ENCODE measurements at regions not wholly inside any gene's neighbourhood (a gene's known extent, or its start where the extent isn't known, plus 50 kb on each side); places are given as distances from the start of the nearest gene placed in this dataset.
"Not testable (repeated sequence)": the region's sequence is repeated elsewhere in the genome, so short reads cannot be mapped to it uniquely, and the experiment has no call there.

DNA sequence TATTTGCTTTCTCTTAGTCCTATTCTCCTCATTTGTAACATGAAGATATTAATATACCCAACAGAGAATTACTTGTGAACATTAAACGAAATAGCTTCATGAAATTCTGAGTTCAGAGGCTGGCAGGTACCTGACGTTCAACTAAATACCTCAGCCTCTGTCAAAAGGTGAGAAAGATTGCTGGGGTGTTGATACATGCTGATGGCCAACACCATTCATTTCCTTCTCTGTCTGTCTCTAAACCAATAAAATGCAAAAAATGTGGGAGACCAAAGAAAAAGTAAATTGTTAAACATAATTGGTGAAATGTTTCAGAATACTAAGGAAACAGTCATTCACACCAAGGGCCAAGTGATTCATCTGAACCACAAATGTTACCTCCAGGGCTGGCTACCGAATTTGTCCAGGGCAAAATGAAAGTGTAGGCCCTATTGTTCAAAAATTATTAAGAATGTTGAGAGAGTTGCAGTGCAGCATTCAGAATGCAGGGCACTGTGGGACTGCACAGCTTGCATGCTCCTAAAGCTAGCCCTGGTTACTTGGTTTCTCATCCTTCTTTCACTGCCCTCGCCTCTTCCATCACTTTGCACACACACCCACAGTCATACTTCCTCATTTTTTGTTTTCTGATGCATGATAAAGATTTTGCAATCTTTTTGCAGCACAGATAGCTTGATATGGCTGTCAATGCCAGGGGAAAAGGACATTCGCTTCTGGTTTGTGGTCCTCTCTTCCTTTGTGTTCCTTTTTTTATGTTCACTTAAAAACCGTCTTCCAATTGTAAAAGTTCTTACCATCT is 414.3 kb upstream of the NR5A2 start:
- no peak for DNase-seq (ENCODE audit: low read depth in 3 of 3)

DNA sequence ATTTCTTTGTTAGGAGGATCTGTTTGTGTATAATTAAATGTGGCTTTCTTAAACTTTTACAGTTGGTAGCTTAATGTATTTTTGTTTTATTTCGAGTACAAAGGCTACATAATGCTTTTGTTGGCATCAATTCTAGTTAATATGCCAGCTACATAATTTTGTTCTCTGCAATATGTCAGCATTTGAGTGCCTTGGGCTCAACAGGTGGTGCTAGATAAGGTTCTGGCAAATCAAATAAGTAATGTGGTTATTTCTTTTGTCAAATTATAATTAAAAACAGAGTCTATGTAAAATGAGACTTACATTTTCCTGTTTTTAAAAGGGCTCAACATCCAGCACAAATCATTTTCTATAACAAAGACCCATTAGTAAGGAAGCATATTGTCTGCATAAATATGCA is 410.6 kb upstream of the NR5A2 start:
- no peak for DNase-seq (ENCODE audit: low read depth in 3 of 3)

DNA sequence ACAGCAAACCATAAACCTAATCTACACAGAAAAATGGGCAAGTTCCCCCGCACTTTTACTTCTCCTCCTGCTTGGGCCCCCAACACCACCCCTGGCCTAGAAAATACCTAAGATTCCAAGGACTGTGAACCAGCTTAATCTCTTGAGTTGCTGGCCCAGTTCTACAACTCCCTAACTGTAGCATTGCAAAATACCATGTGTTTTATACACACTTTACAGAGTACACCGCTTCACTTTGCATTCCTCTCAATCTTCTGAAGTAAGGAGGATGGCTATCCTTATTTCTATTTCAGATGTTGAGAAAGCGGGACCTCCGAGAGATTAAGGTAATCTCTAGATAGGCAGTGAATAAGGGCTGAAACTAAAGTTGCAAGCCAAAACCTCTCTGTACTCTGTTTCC is 408.3 kb upstream of the NR5A2 start:
- no peak for DNase-seq (ENCODE audit: low read depth in 3 of 3)

DNA sequence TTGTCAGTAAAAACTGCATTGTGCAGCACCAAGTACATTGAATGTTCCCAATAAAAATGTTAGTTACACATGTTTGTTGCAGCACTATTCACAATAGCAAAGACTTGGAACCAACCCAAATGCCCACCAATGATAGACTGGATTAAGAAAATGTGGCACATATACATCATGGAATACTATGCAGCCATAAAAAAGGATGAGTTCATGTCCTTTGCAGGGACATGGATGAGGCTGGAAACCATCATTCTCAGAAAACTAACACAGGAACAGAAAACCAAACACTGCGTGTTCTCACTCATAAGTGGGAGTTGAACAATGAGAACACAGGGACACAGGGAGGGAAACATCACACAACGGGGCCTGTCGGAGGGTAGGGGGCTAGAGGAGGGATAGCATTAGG is 401.3 kb upstream of the NR5A2 start:
- DNase-seq (ENCODE audit: low read depth in 3 of 3): not testable (repeated sequence)

DNA sequence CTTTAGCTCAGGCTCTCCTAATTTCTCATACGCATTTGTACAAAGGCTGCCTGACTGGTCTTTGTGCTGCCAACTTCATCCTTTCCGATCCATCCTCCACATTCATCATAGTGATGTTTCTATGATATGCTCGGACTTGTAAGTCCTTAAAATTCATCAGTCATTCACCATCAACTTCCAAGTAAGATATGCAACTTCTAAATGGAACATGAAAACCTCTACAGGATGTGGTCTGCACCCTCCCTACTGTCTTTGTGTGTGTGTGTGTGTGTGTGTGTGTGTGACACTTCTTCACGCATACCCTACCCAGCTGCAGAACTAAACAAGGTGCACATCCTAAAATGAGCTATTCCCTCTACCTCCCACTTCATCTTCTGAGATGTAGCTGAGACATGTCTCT is 397.9 kb upstream of the NR5A2 start:
- DNase-seq (ENCODE audit: low read depth in 3 of 3): no peak

DNA sequence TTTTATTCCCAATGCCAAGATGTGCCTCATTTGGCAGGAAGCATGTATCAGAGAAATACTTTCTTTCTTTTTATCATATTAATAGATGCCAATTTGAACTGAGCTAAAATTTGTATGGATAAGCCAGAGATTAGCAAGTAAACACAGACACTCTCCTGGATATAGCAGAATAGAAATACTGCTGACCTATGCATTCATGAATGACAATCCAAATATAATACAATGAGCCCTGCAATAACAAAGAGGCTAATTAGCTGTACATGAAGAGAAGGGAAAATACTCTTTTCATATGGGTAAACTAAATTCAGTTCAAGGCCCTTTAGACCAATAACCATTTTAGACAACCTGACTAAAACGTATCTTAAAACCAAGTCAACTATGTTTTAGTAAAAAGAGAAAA is 388.1 kb upstream of the NR5A2 start:
- DNase-seq (ENCODE audit: low read depth in 3 of 3): no peak

DNA sequence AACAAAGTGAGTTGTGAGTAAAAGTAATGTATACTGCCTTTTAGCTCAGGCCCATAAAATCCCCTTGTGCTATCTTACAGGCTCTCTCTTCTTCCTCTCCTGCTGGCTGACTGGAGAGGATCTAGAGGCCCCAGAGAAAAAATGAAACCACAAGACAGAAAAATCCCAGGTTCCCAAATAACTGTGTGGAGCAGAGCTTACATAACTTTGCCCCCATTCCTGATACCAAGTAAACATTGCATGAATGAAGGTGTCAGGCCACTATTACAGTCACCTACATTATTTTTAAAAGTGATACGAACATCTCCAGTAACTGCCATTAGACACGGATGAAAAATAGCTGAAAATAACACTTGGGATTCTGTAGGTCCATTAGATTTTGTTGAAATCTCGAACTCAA is 386.0 kb upstream of the NR5A2 start:
- no peak for DNase-seq (ENCODE audit: low read depth in 3 of 3)

DNA sequence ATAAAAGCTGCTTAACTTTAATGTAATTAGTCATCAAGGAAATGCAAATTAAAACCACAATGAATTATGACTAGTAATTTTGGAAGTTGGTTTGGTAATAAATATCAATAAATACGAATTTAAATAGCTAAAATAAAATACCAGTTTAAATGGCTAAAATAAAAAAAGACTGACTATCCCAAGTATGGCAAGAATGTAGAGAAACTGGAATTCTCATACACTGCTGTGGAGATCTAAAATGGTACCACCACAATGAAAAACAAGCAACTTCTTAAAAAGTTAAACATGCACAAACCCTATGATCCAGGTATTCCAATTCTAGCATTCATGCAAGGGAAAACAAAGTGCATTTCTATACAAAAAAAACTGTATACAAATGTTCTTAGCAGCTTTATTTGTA is 382.6 kb upstream of the NR5A2 start:
- no peak for DNase-seq (ENCODE audit: low read depth in 3 of 3)

DNA sequence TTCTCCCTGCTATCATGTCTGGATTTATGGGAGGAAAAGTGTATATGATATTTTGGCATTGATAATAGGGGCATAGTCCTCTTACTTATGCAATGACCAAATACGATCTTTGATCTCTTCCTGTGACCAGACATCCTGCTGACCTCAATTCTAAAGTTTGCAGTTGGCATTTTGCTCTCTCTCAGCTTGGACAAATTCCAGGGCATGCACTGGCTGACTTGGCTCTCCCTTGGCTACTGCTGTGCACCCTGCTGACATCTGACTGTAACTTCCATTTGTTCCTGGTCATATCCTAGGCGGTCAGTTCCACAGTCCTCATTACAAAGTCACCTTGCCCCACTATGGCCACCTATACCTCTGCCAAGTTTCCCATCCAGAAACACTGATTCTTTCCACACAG is 380.7 kb upstream of the NR5A2 start:
- no peak for DNase-seq (ENCODE audit: low read depth in 3 of 3)

DNA sequence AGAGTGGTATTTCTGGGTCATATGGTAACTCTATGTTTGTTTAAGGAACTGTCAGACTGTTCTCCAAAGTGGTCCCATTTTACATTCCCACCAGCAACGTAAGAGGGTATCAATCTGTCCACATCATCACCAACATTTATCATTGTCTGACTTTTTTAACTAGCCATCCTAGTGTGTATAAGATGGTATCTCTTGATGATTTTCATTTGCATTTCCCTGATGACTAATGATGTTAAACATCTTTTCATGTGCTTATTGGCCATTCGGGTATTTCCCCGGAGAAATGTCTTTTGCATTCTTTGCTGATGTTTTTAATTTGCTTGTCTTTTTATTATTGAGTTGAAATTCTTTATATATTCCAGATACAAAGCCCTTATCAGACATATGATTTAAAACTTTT is 370.1 kb upstream of the NR5A2 start:
- DNase-seq (ENCODE audit: low read depth in 3 of 3): no peak

DNA sequence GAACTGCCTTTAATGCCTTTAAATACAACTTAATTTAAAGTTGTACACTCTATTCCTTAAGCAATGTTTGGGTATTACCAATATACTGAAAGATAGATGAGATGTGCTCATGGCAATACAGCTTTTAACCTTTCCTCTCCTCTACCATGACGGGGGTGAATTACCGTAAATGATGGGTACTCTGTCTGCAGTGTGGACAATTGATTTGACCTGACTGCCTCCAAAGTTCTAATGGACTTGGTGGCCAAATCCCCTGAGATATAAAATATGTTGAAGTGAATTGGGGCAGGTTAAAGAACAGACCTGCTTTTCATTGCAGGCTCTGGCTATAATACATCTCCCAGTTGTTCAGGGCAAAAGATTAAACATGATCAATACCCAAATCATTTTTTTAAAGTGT is 367.4 kb upstream of the NR5A2 start:
- no peak for DNase-seq (ENCODE audit: low read depth in 3 of 3)

DNA sequence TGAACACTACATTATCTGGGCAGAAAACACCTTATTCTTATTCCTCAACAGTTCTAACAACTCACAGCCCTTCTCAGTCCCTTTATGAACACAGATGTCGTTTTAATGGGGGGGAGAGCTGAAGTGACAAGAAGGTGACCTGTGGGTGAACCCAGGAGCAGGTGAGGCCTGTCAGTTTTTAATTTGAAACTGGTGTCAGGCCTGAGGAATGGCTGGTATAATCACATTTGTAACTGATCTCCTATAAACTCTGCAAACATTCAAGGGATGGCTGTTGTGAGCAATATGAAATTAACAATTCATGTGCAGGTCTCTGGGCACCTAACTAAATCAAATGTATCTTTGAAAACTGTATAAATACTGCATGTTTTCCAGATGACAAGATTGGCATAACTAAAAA is 362.1 kb upstream of the NR5A2 start:
- no peak for DNase-seq (ENCODE audit: low read depth in 3 of 3)

DNA sequence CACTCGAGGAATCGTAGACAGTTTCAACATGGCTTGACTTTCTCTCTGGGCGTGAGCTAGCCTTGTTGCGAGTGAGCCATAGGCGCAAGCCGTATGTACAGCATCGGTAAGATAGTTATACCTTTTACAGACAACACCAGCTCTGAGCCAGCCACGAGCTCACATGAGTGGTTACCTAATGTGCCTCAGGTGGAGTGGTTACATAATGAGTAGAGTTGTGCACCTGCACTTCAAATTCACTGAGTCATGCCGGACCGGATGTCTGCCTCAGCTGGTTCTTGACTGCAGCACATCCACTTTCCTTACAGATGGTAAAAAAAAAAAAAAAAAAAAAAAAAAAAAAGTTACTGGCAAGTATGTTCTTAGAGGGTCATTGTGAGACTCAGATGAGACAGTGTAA is 360.4 kb upstream of the NR5A2 start:
- DNase-seq (ENCODE audit: low read depth in 3 of 3): no peak

DNA sequence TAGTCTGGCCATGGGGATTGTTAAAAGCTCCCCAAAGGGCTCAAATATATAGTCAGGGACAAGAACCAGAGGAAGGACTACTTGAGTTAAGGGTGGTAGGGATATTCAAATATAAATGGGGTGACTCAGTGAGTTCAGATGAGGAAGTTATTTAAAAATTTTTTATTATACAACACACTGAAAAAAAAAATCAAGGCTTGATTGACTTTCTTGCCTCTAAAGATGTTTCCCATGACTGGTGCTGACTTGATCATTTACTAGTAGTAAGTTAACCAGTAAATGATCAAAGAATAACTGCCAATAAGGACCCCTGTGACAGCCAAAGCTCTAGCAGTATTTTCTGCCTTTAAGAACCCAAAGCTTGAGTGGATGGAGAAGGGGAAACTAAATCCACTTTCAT is 357.6 kb upstream of the NR5A2 start:
- no peak for DNase-seq (ENCODE audit: low read depth in 3 of 3)

DNA sequence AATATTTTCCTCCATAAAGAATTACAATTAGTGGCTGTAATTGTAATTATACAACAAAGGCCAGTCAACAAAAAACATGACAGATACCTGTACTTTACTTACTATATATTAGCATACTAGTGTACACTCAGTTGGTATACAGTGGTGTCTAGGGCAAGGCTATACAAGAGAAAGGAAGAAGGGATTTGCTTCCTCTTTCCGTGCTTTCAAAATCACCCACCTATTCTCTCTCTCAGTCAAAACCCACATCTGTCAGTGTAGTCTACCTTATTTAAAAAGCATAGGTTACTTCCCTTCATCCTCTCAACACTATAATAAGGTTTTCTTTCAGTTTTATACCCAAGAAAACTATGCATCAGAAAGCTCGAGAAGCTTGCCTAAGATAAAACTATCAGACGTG is 355.8 kb upstream of the NR5A2 start:
- no peak for DNase-seq (ENCODE audit: low read depth in 3 of 3)

DNA sequence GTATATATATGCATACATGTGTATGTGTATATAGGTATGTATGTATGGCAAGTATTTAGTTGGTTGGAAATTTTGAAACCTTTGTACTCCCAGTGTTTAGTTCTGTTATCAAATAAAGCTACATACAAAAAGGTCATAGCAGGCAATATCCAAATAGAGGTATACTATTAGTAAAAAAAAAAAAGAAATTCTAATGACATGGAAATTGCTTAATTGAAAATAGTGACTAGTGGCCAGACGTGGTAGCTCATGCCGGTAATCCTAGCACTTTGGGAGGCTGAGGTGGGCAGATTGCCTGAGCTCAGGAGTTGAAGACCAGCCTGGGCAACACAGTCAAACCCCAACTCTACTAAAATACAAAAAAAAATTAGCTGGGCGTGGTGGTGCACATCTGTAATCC is 351.6 kb upstream of the NR5A2 start:
- DNase-seq (ENCODE audit: low read depth in 3 of 3): no peak

DNA sequence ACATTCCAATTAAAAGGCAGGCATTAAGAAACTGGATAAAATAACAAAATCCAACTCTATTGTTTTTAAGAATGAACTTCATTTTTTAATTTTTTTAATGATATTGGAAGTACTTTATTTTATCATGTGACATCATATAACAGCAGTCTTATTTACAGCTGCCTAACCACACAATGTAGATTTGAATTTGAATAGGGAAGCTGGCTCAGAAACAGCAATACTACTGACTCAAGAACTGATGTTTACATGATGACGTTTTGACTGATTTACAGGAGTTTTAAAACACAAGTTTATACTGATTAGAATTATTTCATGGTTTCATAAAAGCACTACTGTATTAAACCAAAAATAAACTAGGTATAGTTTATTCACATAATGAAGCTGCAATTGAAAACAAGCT is 348.7 kb upstream of the NR5A2 start:
- no peak for DNase-seq (ENCODE audit: low read depth in 3 of 3)

DNA sequence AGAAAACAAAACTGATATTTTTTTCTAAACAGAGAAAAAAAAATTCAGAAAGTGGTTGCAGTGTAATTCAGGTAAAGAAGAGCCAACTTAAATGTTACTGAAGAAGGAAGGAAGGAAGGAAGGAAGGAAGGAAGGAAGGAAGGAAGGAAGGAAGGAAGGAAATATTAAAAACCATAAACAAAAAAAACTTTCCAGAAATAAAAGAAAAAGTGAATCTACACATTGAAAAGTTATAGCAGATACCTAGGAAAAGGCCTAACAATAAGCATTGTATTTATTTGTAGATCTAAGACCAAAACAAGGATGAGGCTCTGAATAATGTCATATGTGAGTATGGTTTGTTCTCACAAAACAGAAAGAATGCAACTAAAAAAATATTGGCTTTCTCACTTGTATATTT is 345.4 kb upstream of the NR5A2 start:
- DNase-seq (ENCODE audit: low read depth in 3 of 3): no peak

DNA sequence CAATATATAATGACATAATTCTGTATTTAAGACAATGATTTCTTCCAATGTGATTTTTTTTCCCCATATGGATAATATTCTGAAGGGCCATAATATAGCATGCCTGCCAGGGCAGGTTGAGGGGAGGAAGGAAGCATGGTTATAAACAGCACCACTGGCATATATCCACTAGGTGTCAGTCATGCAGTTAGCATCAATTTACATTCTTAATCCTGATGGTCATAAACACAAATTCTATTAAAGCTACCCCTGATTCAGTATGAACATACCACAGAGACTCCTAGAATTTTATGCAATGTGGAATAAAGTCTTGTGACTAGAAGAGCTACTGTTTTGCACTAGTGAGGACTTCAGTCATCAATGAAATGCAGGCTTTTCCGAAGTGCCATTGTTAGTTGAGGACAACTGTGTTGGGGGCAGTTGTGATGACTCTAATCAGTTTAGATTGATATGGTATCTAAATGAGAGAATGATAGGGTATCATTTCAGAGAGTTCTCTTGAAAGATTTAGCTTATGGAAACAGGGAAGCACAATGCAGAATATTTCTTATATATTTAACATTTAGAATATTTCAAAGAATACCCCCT is 342.7 kb upstream of the NR5A2 start:
- no peak for DNase-seq (ENCODE audit: low read depth in 3 of 3)

DNA sequence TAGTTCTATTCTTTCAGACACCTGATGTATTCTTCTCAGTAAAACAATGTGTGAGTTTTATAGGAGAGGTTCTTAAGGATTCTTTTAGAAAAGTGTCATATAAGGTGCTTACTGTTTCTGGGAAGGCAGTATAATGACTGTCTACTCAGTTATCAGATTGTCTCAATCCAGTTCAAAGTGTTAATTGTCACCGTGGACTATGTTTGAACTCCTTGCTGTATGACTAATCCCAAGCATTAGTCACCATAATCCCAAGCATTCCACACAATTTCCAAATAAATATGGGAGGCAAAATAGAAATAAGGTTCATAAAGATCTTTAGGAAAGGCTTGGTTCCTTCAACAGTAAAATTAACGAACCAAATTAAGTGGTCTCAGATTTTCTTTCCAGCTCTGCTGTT is 342.1 kb upstream of the NR5A2 start:
- DNase-seq (ENCODE audit: low read depth in 3 of 3): no peak

DNA sequence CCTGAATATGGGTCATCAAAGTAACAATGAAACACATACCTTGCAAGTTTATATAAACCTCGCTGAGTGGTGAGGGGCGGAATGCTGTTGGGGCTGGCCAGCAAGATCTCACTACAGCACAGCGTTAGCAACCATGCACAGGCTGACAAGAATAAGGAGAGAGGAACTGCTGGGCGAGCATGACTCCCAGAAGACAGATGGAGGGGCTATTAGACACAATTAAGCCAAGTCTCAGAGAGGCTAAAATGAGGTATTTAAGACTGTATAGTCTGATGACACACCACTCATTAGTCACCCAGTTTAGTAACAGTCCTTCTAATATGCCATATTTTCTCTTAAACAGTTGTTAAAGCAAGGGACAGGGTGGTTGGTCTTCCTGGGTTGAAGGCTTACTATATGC is 340.2 kb upstream of the NR5A2 start:
- no peak for DNase-seq (ENCODE audit: low read depth in 3 of 3)

DNA sequence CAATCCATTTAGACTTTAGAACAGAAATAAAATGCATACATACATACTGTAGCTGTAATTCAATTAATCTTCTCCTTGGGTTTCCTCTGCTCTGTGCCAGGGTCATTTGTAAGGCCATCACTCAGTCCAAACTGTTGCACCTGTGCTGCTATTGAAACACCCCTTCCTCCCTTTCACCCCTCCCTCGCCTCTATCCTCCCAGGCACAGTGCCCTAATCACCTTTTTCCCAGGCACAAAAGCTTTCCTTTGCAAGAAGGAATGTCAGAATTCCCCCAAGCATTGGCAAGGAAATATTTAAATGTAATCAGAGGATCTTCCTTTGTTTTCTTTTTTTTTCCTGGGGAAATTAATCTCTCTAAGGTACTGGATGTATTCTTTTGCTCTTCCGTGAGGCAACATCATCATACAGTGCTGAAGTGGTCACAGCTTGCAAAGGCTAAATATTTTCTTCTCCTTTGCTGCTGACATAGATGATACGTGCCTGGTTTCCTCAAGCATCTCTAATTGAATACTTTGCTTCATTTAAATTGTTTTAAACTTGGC is 339.3 kb upstream of the NR5A2 start:
- DNase-seq (ENCODE audit: low read depth in 3 of 3): no peak

DNA sequence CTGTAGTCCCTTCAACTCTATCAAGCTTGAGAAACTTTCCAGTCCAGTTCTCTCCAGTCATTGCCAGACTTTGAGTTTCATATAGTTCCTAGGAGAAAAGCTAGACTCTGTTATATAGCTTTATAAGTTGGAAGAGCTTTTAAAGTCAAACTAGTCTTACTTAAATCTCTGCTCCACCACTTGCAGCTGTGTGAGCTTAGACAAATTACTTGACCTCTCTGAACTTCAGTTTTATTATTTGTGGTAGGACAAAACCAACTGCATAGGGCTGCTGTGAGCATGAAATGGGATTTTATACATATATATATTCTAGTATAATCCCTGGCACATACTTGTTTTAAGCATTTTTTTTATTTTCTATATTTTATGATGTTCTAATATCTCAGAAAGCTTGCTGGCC is 338.7 kb upstream of the NR5A2 start:
- DNase-seq (ENCODE audit: low read depth in 3 of 3): no peak

DNA sequence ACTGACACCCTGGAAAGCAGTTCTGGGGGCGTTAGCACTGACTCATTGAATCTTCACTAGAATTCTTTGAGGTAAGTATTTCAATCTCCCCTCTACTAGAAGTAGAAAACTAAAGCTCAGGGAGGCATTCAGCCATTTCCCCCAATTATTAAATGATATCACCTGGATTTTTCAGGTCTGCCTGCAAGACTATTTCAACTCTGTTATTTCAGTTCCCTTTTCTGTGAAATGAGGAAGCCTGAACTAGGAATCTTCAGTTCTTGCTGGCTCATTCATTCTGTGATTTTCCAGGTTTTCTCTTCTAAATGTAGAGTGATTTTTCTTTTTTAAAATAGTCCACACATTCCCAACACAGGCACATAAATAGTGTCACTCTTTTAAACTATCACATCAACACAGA is 337.0 kb upstream of the NR5A2 start:
- no peak for DNase-seq (ENCODE audit: low read depth in 3 of 3)
